GM19035 (cell line): ENCODE measurements at regions not wholly inside any gene's neighbourhood (a gene's known extent, or its start where the extent isn't known, plus 50 kb on each side); places are given as distances from the start of the nearest gene placed in this dataset.

Source experiments
- ATAC-seq: cut with Tn5 transposase; IDR thresholded peaks from one replicate; pipeline ENCODE4 v1.9.1; 2021; ENCODE audit not compliant: unreplicated experiment

DNA sequence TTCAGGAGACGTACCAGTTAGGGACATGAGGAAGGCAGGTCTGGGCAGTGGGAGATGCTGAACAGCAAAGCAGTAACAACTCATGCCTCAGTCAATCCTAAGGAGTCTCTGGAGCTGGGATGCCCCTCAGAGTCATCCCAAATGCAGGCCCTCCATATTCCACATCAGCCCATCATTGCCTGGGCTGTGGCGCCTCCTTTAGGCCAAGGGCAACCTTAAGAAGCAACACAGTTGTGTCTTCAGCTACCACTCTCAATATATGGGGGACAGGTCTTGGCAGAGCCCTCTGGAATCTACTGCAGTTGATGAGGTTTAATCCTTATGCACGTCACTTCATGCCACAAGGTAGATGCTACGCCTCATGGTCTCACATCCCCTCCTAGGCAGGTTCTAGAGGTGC lies 682.0 kb upstream of the RAB6C start:
- no peak for ATAC-seq

- ATAC-seq: no peak
Observed at GRCh38 chr2:129299338-129299737, 680.1 kb upstream of the RAB6C start.

DNA sequence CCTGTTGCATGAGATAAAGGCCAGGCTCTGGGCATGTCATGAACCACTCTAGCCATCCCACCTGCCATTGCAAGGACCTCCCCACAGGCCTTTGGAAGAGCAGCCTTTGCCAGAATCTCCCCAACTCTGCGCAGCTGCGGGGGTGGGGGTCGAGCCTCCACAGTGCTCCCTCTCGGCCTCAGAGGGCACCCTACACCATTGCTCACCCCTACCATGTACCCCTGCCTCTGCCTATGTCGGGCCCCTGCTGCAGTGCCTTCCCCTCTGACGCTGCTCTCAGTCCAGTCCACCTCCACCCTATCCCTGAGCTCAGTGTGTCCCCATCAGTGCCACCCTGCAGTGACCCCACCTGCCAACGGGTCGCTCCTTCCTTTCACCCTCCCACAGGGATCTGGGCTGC lies 679.7 kb upstream of the RAB6C start:
- ATAC-seq: no peak

GRCh38 chr2:129300456-129300855 lies 679.0 kb upstream of the RAB6C start:
- no peak for ATAC-seq

- ATAC-seq: no peak
Observed at GRCh38 chr2:129301431-129301913, 678.0 kb upstream of the RAB6C start.

GRCh38 chr2:129302106-129302505 lies 677.4 kb upstream of the RAB6C start:
- ATAC-seq: no peak

GRCh38 chr2:129302561-129303183 lies 676.8 kb upstream of the RAB6C start:
- ATAC-seq: no peak

GRCh38 chr2:129314120-129314519 lies 665.3 kb upstream of the RAB6C start:
- no peak for ATAC-seq

DNA sequence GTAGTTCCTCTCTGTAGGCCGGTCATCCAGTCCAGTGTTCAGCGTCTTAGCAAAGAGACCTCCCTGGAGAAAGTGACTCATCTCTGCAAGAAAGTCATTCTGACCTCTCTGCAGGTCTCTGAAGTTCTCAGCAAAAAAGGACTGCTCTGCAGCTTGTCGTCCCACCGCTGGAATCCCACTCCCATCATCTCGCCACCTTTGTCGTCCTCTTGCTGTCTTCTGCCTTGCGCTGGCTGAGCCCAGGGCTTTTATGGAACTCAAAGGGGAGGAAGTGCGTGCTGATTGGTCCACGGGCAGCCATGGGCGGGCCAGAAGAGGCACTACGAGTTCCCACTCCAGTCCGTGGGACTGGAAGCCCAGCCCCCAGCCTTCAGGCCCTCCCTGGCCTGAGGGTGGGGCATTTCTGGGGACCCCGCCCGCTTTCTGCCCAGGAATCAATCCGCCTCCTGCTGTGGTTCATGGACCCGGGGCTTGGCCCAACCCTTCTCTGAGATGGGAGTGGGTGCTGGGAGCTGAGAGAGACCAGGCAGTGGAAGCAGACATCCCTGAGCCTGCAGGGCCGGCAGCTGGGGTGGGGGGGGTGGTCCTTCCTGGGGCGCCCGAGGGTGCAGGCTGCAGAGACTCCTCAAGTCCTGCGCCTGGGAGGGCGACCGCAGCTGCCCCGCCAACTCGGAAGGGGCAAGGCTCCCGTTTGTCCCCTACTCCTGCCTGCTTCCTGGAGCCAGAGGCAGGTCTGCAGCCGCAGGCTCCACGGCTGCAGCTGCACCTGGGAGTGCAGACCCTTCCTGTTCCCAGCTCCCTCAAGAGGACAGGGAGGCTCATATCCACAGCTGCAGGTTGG lies 660.7 kb upstream of the RAB6C start:
- ATAC-seq: no peak

DNA sequence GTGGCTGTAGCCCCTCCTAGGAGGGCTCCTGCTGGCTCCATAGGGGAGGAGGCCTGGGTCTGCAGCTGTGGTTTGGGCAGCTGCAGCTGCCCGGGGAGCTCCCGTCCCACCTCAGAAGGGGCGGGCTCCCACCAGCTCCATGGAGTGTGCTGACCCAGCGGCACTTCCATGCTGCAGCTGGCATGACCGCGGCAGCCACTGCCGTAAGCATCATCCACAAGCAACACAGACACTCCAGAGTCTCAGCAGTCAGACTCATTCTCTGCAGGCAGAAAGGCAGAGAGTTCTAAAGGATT lies 660.1 kb upstream of the RAB6C start:
- no peak for ATAC-seq

DNA sequence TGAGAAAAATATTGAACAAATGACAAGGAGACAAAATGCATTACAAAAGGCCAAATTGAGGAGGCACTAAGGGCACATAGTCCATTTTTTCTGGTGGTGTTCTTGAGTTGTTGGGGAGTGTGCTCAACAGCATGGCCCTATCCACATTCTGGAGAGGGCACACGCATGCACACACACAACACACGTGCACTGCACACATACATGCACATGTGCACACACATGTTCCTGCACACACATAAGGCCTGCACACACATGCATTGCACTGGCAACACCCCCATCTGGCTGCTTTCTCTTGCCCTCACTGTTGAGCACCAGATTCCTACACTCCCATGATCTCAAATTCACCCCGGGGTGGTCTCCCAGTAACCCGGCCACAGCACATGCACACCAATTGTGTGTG lies 659.2 kb upstream of the RAB6C start:
- ATAC-seq: no peak

GRCh38 chr2:129324349-129324748 lies 655.1 kb upstream of the RAB6C start:
- no peak for ATAC-seq

- no peak for ATAC-seq
Observed at GRCh38 chr2:129325151-129325550, 654.3 kb upstream of the RAB6C start.

DNA sequence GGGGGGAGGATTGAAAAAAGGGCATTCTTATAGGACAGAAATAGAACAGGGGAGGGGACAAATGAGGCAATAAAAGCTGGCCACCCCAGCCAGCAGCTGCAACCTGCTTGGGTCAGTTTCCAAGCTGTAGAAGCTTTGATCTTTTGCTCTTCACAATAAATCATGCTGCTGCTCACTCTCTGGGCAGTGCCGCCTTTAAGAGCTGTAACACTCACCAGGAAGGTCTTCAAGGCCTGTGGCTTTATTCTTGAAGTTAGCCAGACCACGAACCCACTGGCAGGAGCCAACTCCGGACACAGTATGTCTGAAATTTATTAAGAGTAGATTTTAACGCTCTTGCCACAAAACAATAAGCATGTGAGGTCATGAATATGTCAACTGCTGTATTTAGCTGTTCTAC lies 649.9 kb upstream of the RAB6C start:
- no peak for ATAC-seq

GRCh38 chr2:129330504-129330903 lies 649.0 kb upstream of the RAB6C start:
- no peak for ATAC-seq

GRCh38 chr2:129331638-129332037 lies 647.8 kb upstream of the RAB6C start:
- ATAC-seq: no peak

- no peak for ATAC-seq
Observed at GRCh38 chr2:129334128-129334527, 645.3 kb upstream of the RAB6C start.

DNA sequence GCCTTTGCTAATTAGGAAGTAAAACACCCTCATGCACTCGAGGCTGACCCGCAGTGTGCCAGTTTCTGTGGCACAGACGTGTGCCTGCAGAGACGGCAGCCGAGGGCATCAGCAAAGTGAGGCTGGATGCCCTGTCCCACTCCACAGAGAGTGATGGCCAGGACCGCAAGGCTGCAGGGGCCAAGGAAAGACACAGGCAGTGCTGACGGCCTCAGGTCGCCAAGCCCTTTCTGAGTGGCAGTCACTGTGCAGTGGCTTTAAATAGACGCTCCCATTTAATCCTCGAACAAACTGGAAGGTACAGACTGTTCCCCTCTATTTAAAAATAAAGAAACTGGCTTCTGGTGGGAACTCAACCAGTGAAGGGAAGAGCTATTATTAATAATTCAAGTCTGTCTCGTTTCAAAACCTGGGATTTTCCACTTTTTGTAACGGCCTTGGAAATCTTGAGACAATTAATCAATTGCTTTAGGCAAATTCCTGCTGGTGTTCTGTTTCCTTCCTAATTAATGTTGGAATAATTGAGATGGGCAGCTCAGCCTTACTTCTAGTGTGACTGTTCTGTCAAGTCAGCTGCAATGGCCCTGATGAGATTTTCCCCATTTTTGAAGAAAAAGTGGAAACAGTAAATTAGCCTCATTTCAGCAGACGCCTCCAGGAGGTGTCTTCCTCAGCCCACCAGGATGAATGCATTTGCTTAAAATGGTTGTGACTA lies 644.6 kb upstream of the RAB6C start:
- ATAC-seq: no peak

- ATAC-seq: no peak
Observed at GRCh38 chr2:129336276-129336675, 643.2 kb upstream of the RAB6C start.

GRCh38 chr2:129337076-129337475 lies 642.4 kb upstream of the RAB6C start:
- no peak for ATAC-seq

- ATAC-seq: no peak
Observed at GRCh38 chr2:129345540-129345939, 633.9 kb upstream of the RAB6C start.
